Left lung (tissue), 4 donors: ENCODE measurements at regions not wholly inside any gene's neighbourhood (a gene's known extent, or its start where the extent isn't known, plus 50 kb on each side); places are given as distances from the start of the nearest gene placed in this dataset.

Experiments
- ATAC-seq: fragments of 200-7000 bp; cut with Tn5 transposase; one replicate; pipeline ENCODE4 v1.9.1; 2020; ENCODE audit warnings: moderate library complexity
- DNase-seq, 4 donors: peaks; one replicate each; pipeline ENCODE4 v3.0.0-alpha.2; 2013 to 2020
- H3K27ac ChIP-seq, 2 donors: fragments of 200-600 bp; sonication (generic) in 1 of 2; one replicate each; pipeline versions ENCODE4 v1.5.0 to v1.8.0; 2020 to 2021
- H3K27me3 ChIP-seq, 2 donors: fragments of 200-600 bp; sonication (generic) in 1 of 2; one replicate each; pipeline versions ENCODE4 v1.5.0 to v1.8.0; 2020 to 2021
- H3K36me3 ChIP-seq, 2 donors: fragments of 200-600 bp; sonication (generic) in 1 of 2; one replicate each; pipeline versions ENCODE4 v1.5.0 to v1.8.0; 2020 to 2021
- H3K4me1 ChIP-seq, 2 donors: fragments of 200-600 bp; one replicate each; pipeline ENCODE4 v1.8.0; 2021
- H3K4me3 ChIP-seq, 2 donors: fragments of 200-600 bp; sonication (generic) in 1 of 2; one replicate each; pipeline versions ENCODE4 v1.5.0 to v1.8.0; 2020 to 2021; ENCODE audit warnings: mild to moderate bottlenecking in 1 of 2
- H3K9me3 ChIP-seq, 2 donors: fragments of 200-600 bp; sonication (generic) in 1 of 2; one replicate each; pipeline versions ENCODE4 v1.5.0 to v1.8.0; 2020 to 2021
- intact Hi-C, 2 donors: fragments of 100-400 bp; cut with DNase I; formaldehyde crosslinking; loops; one replicate each; pipeline versions ENCODE4 v1.11.2 to v1.14.2; 2022
- TF ChIP-seq, protein P1 (sequence below), 2 donors: fragments of 200-600 bp; sonication (generic) in 1 of 2; IDR thresholded peaks; one replicate each; pipeline versions ENCODE4 v1.5.0 to v1.8.0; 2021; ENCODE audit warnings: antibody characterized with exemption in 2 of 2
- donor health status: DM: no; HTN: yes; CAD: no.
- donor health status: DM: no; HTN: no; CAD: no.

DNA sequence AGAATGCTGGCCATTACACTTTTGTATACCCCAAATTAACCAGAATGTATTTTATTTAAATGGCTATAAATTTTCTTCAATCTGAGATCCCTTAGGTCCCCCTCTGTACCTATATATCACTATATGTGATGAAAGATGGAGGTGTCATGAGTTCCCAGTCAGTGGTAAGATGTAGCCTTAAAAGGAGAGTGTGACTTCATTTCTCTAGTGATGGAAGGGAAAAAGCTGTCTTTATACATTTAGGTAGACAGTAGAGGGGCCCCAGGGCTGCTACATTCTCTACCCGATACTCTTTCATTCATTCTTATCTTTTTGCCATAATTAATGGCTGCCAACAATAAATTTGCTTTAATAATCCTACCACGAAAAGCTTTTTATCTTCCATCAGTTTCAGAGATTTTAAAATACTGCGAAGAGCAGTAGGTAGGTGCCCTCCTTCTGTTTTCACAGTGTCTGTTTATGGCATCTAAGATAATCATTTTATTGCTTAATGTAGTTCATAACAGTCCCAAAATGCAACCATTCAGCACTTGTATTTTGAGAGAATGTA lies 301.3 kb downstream of the ZNF608 start:
- ATAC-seq (no peak), DNase-seq (no peak)
- H3K4me1 ChIP-seq: no peaks in the 10 kb centered on the region
- TF ChIP-seq, protein P1, sequence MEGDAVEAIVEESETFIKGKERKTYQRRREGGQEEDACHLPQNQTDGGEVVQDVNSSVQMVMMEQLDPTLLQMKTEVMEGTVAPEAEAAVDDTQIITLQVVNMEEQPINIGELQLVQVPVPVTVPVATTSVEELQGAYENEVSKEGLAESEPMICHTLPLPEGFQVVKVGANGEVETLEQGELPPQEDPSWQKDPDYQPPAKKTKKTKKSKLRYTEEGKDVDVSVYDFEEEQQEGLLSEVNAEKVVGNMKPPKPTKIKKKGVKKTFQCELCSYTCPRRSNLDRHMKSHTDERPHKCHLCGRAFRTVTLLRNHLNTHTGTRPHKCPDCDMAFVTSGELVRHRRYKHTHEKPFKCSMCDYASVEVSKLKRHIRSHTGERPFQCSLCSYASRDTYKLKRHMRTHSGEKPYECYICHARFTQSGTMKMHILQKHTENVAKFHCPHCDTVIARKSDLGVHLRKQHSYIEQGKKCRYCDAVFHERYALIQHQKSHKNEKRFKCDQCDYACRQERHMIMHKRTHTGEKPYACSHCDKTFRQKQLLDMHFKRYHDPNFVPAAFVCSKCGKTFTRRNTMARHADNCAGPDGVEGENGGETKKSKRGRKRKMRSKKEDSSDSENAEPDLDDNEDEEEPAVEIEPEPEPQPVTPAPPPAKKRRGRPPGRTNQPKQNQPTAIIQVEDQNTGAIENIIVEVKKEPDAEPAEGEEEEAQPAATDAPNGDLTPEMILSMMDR (IDR thresholded peaks at IDR 0.05): no peak
- H3K27me3 ChIP-seq: no peaks in the 10 kb centered on the region
- no peaks in the 10 kb centered on the region for H3K9me3 ChIP-seq
- H3K27ac ChIP-seq: no peak overlapping the region
- intact Hi-C loops: no loop called here
- no peaks in the 10 kb centered on the region for H3K36me3 ChIP-seq
- H3K4me3 ChIP-seq: no peak overlapping the region

- no peak for DNase-seq
- H3K4me3 ChIP-seq: no peak overlapping the region
- ATAC-seq: no peak
- H3K27ac ChIP-seq: no peak overlapping the region
- no peaks in the 10 kb centered on the region for H3K4me1 ChIP-seq
- no peaks in the 10 kb centered on the region for H3K27me3 ChIP-seq
- TF ChIP-seq, protein P1 (IDR thresholded peaks at IDR 0.05): no peak
- H3K36me3 ChIP-seq: no peaks in the 10 kb centered on the region
- intact Hi-C loops: no loop called here
- no peaks in the 10 kb centered on the region for H3K9me3 ChIP-seq
Measured at GRCh38 chr5:124444147-124444775, 302.2 kb downstream of the ZNF608 start.

DNA sequence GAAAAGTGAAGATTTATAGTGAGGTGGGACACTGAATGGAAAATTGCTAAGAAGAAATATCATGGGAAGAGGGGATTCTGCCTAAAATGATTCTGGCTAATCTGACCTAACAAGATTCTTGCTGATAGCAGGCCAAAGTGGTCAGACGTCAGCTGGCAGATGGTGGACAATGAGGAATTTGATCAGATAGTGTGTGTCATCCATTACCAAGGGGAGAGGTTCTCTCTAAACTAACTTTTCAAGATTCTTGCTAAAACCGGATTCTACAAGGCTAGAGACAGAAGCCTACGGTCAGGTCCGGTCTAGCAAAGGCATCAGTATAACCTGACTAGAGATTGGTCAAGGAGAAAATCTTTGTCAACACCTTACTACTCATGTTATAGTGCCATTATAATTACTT lies 306.0 kb downstream of the ZNF608 start:
- no peaks in the 10 kb centered on the region for H3K27me3 ChIP-seq
- ATAC-seq: no peak
- TF ChIP-seq, protein P1 (IDR thresholded peaks at IDR 0.05): no peak
- no peak overlapping the region for H3K27ac ChIP-seq
- DNase-seq: no peak
- H3K4me1 ChIP-seq: no peaks in the 10 kb centered on the region
- peaks cover 0 to under 1% of the 10 kb centered on the region in 2 donors for H3K9me3 ChIP-seq
- intact Hi-C loops: no loop called here
- no peak overlapping the region for H3K4me3 ChIP-seq
- no peaks in the 10 kb centered on the region for H3K36me3 ChIP-seq

GRCh38 chr5:124439609-124440008 lies 306.8 kb downstream of the ZNF608 start:
- Histone ChIP-seq H3K4me3 (no peak overlapping the region), H3K27me3 (no peaks in the 10 kb centered on the region), H3K27ac (no peak overlapping the region), H3K9me3 (peaks cover 0 to 9% of the 10 kb centered on the region in 2 donors), H3K36me3 (no peaks in the 10 kb centered on the region), H3K4me1 (no peaks in the 10 kb centered on the region)
- intact Hi-C loops: no loop called here
- no peak for DNase-seq
- no peak for ATAC-seq
- TF ChIP-seq, protein P1 (IDR thresholded peaks at IDR 0.05): no peak

DNA sequence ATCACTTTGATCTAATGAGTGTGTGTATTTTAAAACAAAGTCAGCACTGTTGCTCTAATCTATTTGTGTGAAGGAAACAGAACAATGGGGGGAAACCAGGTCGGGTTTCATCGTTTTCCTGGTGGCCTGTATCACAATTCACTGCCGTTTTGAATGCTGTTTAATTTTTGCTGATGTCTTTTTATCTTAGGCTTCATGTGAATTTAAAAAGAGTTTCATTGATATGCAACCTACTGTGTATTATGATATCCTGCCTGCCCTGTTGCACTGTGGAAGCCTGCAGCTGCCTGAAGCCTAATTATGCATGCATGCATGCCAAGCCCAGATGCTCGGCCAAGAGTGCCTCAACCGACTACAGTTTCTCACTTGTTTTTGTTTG lies 307.5 kb downstream of the ZNF608 start:
- Histone ChIP-seq H3K36me3 (no peaks in the 10 kb centered on the region), H3K27ac (no peak overlapping the region), H3K4me3 (no peak overlapping the region), H3K4me1 (no peaks in the 10 kb centered on the region), H3K9me3 (peaks cover 0 to 17% of the 10 kb centered on the region in 2 donors), H3K27me3 (no peaks in the 10 kb centered on the region)
- ATAC-seq (no peak), DNase-seq (no peak)
- intact Hi-C loops: no loop called here
- TF ChIP-seq, protein P1 (IDR thresholded peaks at IDR 0.05): no peak
